Myocyte (in vitro differentiated cells): ENCODE measurements at regions not wholly inside any gene's neighbourhood (a gene's known extent, or its start where the extent isn't known, plus 50 kb on each side); places are given as distances from the start of the nearest gene placed in this dataset.

Source experiments
- DNase-seq: peaks from one replicate; pipeline ENCODE4 v3.0.0-alpha.2; 2012; ENCODE audit warnings: low read depth

DNA sequence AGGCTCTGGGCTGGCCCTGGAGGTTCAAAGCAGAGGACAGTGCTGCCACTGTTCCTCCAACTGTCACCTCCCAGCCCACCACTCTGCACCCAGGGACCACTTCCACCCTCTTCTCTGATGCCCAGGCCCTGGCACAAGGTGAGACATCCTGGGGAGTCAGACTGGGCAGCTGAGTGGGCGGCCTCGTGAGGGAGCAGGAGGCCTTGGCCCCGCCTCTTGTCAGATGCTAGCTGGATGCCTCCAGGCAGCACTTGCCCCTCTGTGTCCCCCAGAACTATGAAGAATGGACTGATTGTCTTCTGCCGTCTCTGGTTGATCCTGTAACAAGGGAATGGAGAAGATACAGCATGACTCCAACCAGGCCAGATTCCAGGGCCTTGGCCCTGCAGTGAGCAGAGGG, 191.0 kb upstream of the LINGO1 start:
- no peak for DNase-seq

DNA sequence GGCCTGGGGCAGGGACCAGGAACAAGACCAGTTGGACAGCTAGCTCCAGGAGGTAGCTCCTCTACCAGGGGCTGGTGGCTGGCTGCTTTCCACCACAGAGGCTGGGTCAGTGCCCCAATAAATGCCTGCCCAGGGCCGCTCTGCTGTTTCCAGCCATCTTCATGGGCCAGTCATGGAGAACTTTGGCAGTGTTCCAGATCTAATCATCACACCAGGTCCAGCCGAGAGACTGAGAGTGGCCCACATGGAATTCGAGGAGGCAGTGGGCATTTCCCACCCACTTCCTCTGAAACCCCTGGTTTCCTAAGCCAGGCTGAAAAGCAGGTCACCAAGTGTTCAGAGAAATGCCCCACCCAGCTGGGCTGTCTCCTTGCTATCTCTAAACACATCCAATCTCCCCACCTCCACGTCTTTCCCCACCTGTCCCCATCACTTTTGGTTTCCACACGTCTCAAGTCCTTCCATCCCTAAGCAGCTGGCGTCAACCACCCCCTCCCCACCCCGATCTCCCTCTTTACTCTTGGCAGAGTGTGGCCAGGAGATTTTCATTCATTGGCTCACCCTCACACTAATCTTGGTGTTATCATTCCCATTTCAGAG, 190.0 kb upstream of the LINGO1 start:
- no peak for DNase-seq

DNA sequence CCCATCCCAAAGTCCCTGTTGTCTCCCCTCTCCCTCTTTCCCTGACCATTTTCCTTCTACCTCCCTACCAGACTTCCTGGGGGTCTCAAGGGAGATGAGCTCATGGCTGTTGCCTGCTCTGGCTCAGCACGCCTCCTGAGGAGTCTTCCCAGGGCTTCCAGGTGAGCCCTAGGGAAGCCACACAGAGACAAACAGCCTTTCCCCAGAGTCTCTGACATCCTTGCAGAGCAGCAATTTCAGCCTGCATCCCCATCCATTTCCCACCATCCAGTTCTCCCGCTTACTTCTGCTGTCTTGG, 189.2 kb upstream of the LINGO1 start:
- no peak for DNase-seq

DNA sequence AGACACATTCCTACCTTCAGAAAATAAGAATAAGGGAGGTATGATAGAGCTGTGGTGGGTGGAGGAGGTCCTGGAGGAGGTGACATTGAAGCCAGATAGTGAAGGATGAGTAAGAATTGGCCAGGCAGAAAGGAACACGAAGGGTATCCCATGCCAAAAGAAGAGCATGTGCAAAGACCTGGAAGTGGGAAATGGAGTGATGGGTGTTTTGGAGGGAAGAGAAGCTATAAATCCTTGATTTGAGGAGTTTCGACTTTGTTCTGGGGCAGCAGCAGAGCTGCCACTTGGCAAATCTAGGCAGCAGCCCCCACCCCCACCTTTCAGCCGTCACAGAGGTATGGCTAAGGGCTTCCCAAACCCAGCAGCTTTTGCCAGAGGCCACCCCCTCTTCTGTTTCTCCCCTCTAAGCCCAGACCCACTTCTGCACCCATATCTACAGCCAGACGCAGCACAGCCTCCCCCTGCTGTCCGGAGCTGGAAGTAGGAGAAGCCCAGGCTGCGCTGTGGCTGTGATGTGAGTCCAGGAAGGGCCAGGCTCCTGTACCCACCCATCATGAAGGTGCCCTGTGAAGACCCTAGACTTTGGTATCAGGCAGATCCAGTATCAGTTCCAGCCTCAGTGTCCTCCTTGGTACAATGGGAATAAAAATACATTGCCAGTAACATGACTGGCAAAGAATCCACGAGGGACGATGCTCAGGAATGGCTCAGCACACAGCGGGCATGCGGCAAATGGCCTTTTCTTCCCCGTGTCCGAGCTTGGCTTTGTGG, 188.7 kb upstream of the LINGO1 start:
- DNase-seq = peak; percentile 57

DNA sequence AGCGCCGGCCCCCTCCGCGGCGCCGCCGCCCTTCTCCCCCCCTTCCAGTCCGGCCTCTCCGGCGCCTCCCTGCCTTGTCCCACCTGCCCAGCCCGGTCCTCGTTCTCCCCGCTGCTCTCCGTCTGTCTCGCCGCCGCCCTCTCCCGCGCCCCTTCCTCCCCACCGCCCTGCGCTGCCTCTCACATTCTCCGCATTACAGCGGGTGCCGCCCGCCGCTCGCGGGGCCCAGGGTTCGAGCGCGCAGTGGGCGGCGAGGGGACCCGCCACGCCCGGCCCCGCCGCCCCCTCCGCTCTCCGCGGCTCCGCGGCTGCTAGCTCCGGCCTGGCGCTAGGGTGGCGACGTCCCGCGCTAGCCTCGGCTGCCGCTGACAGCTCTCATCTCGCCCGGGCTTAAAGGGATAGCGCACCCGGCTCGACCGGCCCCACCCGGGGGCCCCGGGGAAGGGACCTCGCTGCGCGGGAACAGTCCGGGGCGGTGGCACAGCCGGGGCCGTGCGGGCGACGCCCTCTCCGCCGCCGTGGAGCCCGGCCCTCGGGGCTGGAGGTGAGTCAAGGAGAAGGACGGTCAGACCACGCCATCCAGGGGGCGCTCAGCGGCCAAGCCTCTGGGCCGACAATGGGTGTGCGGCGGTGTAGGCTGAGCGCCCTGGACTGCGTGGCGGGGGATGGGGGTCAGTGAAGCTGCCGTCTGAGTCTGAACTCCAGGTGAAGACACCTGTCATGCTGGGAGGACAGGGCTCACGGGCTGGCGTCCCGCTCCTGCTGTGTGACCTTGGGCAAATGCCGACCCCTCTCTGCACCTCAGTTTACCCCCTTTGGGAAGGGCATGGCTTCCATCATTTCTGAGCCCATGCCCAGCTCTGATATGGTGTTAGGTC, 187.4 kb upstream of the LINGO1 start:
- no peak for DNase-seq

DNA sequence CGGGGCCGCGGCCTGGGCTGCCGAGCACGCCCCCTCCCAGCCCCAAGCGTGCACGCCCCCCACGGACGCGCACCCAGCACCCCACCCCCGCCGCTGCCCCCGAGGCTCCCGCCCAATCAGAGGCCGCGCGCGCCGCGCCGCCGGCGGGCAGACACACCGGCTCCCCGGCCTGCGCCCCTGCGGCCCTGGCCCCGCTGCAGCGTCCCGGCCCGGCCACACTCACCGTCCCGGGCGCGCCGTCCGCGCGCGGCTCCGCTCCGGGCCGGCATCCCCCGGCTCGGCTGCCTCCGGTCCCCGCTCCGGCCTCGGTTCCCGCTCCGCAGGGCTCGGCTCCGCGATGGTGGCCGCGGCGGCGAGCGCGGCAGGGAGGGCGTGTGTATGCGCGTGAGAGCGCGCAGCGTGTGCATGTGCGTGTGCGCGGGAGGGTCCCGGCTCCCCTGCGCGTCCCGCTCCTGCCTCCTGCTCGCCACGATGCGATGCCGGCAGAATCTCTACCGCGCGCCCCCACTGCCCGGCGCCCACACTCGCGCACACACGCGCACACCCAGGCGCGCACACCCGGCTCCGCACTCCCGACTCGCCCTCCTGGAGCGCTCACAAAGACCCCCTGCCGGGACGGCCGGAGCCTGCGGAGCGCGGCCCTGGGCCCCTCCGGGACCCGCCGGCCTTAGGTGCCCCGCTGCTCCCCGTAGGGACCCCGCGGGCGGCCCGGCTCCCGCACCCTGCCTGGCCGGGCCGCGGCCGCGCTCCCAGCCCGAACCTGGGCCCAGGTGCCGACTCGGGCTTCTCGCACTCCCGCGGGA, 186.5 kb upstream of the LINGO1 start:
- DNase-seq = no peak

DNA sequence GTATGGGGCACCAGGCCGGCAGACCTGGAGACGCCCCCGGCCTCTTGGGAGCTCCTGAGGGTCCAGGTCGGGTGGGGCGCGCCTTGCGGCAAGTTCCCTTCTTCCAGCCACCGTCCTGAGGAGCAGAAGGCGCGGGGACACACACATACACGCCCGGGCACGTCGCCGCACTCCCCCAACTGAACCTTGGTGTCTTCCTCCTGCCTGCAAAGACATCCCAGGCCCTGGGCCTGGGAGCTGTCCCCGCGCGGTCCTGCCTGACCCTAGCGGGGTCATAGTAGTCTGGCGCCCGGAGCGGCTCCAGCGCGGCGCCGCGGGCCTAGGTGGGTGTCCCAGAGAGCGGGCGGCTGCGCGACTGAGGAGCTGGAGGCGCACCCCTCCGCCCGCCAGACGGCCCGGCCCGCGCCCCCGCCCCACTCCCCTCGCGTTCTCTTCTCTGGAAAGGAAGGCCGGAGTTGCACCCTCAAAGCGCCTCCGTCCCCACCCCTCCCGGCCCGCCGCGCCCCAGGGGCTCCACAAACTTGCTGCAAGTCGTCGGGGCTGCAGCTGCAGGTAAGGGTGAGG, 185.9 kb upstream of the LINGO1 start:
- no peak for DNase-seq

DNA sequence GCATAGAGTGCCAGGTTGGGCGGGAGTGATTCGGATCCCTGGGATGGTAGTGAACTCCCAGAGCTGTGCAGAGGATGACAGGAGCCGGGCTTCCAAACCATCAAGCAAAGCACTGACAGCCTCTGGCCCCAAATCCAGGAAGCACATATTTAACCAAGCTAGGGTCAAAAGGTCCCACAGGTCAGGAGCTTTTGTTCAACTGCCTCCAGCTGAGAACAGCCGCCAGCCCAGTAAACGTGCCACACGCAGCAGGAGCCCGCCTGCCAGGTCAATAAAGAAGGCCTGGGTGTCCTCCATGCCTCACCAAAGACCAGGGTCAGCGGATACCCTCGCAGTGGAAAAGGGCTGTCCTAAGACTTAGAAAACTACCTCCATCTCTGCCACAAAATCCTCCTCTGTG, 184.7 kb upstream of the LINGO1 start:
- no peak for DNase-seq

DNA sequence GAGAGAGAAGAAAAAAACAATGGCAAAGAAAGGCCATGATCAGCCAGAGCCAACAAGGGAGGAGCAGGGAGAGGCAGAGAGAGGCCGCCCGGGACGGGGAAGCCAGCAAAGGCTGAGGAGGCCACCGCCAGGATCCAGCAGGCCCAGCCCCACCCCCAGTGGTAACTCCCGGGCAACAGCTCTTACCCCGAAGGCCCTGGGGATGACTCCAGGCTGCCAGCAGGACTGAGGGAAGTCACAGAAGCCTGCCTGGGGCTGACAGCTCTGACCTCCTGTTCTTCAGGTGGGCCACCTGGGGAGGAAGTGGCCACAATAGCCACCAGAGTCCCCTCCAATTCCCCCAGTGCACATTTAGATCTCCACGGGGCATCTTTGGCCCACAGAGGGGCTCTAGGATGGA, 184.3 kb upstream of the LINGO1 start:
- no peak for DNase-seq

DNA sequence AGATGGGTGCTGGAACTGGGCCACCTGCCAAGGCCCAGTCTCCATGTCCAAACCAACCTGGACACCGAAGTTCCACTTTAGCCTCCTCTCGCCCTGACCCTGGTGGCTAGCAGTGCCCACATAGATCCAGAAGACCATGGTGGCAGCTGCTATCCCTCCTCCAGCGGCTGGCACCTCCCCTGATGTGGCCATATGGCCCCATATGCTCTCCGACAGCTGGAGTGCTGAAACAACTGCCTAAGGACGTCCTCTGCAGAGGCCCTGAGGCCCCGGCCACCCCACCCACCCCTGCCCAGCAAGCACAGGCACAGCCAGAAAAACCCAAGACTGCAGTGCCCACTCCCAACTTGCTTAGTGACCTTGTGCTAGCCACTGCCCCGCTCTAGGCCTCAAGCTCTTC, 182.3 kb upstream of the LINGO1 start:
- no peak for DNase-seq

DNA sequence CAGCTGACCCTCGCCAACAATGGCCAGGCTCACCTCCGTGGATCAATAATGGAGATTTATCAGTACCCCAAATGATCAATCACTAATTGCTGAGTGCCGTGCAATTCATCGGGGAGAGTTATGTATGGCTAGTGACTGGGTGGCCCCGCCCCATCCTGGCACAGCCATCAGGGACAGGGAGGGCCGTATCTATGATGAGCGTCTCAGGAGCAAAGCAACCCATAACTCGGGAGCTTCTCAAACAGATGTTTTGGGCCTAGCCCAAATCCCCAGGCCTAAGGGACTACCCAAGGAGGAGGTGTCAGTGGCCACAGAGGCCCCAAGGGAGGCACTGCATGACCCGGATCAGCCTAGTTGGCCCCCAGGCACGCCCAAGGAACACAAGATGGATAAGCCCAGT, 180.0 kb upstream of the LINGO1 start:
- no peak for DNase-seq

DNA sequence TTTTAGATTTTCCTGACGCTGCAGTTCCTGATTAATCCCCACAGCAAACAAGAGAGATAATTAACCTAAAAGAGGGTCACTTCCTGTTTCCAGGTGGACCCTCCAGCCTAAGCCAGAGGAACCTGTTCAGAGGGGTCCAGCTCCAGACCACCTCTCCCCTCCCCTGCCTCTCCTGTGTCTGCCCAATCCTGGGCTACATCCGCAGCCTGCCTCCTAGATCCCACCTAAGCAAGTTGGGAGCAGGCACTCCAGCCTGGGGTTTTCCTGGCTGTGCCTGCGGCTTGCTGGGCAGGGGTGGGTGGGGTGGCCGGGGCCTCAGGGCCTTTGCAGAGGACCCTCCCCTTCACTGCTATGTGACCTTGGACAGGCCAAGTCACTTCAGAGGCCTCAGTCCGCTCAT, 178.6 kb upstream of the LINGO1 start:
- DNase-seq = no peak

DNA sequence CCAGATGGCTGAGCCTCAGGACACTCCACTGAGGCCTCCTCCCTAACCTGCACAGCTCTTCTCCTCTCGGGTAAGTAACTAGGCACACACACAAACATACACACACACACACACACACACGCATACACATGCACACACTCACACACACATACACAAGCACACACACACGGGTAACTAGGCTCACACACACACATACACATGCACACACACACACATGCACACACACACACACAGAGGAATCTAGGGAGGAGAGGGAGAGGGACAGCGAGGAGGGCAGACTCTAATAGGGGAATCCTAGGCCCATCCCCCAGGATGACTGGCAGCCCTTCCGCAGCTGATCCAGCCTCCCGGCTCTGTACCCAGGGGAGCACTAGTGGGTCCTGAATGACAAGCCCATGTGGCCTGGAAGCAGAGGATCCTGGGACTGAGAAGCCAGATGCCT, 177.4 kb upstream of the LINGO1 start:
- DNase-seq = peak; percentile 90

DNA sequence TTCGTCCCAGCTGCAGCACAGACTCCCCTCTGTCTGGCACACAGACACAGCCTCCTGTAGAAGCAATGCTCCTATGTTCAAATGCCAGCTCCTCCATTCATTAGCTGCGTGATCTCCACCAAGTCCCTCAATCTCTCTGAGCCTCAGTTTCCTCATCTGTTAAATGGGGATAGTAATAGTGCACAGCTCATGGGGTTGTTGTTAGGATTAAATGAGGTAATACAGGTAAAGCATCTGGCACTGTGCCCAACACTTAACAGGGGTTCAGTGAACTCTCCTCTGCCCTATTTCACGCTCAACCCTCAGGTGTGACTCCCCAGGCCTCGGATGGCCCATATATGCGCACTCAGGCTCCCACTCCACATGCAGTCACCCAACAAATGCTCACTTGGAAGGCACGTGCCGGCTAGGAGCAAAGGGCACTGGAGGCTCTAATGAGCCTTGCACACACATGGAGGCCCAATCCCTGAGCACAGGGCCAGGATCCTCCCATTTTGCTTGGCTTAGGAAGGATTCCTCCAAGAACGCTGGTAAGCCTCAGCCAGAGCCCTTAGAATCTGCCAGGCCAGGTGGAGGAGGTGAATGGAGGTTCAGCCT, 176.0 kb upstream of the LINGO1 start:
- no peak for DNase-seq

DNA sequence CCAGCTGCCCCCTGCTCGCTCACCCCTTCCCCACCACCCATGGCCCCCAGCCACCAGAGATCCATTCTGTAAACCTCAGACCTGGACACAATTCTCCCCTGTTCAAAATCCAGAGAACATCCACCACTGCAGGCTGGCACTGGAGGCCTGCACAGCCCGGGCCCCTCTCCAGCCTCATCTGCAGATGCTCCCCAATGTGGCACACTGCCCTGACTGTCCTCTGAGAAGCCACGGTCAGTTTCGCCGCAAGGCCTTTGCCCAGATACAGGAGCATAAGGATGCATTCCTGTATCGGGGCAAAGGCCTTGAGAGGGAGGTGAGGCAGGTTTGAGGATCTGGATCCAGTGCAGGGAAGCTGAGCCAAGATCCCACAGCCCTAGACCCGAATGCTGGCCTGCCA, 175.4 kb upstream of the LINGO1 start:
- no peak for DNase-seq

DNA sequence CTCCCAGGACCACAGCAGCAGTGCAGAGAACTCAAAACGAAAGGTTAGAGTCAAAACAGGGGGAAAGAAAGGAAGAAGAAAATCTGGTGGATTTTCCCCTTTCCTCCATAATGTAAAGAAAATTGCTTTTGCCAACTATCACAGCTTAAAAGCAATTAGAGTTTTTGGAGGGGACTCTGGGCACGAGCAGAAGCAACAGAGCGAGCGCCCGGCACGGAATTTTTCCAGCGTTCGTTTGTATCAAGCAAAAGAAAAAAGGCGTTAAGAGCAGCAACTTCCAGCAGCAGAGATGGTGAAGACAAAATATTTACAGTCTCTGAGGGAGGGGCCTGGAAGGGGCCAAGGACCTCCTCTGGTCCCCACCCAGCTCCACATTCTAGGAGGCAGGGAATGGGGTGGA, 174.9 kb upstream of the LINGO1 start:
- no peak for DNase-seq

DNA sequence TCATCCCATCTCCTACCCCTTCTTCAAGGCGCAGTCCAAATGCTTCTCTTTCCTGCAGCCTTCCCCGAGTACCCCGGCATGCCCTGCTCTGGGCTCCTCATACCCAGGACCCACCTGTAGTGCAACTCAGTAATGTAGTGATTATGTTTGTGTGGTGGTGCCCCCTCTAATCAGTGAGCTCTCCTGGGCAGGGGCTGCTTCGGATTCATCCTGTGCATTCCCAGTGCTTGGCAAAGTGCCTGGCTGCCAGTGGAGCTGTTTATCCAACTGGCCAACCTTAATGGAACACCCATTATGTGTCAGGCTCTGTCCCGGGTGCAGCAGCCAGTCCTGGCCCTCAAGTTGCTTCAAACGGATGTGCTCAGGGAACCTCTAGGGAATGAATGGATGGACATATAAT, 174.4 kb upstream of the LINGO1 start:
- no peak for DNase-seq

DNA sequence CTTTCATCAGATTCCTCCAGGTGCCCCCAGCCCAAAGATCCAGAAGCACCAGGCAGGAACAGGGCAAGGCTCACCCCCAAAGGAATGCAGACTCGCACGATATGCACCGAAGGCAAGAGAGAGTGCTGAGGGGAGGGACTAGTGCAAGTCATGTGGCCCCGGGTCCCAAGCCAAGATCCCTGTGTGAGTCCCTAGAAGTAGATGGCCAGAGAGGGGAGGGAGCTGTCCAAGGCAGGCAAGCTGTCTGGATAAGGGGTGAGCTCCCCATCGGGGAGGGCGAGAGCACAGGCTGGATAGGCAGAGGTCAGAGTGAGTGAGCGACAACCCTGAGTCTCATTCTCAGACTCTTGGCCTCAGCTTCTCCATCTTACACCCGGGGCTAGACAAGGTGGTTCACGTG, 171.5 kb upstream of the LINGO1 start:
- DNase-seq = no peak

DNA sequence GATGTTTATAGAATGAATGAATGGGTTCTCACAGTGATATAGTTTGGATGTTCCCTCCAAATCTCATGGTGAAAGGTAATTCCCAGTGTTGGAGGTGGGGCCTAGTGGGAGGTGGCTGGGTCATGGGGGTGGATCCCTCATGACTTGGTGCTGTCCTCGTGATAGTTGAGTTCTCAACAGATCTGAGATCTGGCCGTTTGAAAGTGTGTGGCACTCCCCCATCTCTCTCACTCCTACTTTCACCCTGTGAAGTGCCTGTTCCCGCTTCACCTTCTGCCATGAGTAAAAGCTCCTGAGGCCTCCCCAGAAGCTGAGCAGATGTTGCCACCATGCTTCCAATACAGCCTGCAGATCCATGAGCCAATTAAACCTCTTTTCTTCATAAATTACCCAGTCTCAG, 170.8 kb upstream of the LINGO1 start:
- no peak for DNase-seq

DNA sequence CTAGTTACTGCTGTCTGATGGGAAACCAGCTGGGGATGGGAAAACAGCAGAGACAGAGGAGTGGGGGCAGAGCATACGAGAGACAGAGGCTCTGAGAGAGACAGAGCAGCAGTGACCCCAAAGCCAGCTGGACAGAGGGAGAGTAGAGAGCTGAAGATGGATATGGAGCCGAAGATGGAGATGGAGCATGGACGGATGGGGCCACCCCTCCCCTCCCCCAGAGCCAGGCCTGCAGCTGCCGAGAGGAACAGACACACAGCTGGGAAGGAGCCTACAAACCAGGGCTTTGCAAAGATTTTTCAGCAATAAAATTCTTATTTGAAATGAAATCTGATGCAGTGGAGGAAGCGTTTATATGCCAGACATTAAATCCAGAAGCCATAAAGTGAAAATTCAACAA, 167.6 kb upstream of the LINGO1 start:
- no peak for DNase-seq

DNA sequence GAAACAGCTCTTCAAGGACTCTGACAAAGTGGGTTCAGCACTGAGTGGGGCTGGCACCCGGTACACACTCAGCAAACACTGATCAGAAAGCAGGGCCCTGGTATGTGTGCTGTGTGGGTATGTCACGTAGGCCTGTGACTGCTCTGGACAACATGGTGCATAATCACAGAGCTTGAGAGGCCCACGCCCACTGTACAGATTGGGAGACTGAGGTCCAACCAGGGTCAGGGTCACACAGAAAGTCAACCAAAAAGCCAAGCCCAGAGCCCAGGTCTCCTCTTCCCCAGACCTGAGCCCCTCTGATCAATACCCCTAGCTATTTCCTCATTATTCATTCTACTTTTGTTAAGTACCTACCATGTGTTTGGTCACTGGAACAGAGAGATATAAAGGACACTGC, 166.1 kb upstream of the LINGO1 start:
- no peak for DNase-seq
